ENCODE measurements at regions not wholly inside any gene's neighbourhood (a gene's known extent, or its start where the extent isn't known, plus 50 kb on each side); places are given as distances from the start of the nearest gene placed in this dataset.

DNA sequence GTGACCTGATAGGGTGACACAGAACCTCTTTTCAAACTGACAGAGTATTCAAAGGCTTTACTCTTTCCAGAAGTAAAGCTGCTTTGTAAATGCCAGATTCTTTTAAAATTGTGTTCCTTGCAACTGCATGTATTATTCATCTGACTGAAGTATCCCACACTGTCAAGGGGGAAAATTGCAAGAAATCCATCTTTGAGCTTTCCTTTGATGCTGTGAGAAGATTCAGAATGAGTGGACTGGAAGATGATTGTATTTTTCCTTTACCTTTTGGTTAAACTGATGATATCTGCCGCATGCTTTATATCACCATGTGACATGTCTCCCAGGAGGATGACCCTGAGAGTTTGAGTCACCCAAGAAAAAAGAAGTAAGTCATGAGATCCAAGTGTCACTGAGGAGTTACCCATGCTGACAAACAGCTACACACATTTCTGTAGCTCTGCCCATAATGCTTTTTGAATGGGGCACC is 250.8 kb upstream of the CBLB start:
- TF ChIP-seq, protein P1, sequence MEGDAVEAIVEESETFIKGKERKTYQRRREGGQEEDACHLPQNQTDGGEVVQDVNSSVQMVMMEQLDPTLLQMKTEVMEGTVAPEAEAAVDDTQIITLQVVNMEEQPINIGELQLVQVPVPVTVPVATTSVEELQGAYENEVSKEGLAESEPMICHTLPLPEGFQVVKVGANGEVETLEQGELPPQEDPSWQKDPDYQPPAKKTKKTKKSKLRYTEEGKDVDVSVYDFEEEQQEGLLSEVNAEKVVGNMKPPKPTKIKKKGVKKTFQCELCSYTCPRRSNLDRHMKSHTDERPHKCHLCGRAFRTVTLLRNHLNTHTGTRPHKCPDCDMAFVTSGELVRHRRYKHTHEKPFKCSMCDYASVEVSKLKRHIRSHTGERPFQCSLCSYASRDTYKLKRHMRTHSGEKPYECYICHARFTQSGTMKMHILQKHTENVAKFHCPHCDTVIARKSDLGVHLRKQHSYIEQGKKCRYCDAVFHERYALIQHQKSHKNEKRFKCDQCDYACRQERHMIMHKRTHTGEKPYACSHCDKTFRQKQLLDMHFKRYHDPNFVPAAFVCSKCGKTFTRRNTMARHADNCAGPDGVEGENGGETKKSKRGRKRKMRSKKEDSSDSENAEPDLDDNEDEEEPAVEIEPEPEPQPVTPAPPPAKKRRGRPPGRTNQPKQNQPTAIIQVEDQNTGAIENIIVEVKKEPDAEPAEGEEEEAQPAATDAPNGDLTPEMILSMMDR (IDR thresholded peaks at IDR 0.05) = no peak
- Mint-ChIP-seq H3K27ac (peak overlapping the region; percentile 33), H3K9me3 (no peaks in the 10 kb centered on the region), H3K4me1 (peaks cover 7% of the 10 kb centered on the region), H3K36me3 (ENCODE audit: low read depth) (no peaks in the 10 kb centered on the region), H3K4me3 (no peak overlapping the region), H3K27me3 (no peaks in the 10 kb centered on the region)
- intact Hi-C loops (cut with micrococcal nuclease) = no loop called here
- ChIA-PET CTCF (interaction anchor here (0.5 kb wide), 1 partner anchor 432 kb away, joined by 3 read pairs; no protein-coding TSS in a partner anchor), POLR2A (no interaction called here)
- peak; percentile 73 for ATAC-seq (ENCODE audit: low read depth)
- DNase-seq = no peak

DNA sequence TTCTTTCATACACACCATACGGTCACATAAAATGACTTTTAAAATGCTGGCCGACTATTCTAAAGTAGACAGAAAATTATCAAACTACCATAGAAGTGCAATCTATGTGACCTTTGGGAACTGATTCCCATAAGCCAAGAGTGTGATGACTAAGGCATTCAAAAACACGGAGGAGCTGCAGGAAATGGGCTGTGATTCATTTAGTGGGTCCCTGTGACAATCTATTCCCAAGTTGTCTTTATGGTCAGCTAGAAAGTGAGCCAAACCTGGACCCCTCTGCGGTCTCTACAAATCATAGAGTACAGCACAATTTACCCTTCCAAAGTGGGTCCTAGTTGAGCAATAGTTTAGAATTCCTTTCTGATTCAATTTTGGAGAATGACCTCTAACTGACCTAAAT is 251.5 kb upstream of the CBLB start:
- Mint-ChIP-seq H3K4me1 (peaks cover 7% of the 10 kb centered on the region), H3K36me3 (ENCODE audit: low read depth) (no peaks in the 10 kb centered on the region), H3K27me3 (no peaks in the 10 kb centered on the region), H3K9me3 (no peaks in the 10 kb centered on the region), H3K27ac (no peak overlapping the region), H3K4me3 (no peak overlapping the region)
- CTCF ChIA-PET = interaction anchor here (0.5 kb wide), 1 partner anchor 433 kb away, joined by 3 read pairs; no protein-coding TSS in a partner anchor
- TF ChIP-seq, protein P1 (IDR thresholded peaks at IDR 0.05) = no peak
- DNase-seq (no peak), ATAC-seq (ENCODE audit: low read depth) (no peak)
- POLR2A ChIA-PET = no interaction called here
- intact Hi-C loops (cut with micrococcal nuclease) = no loop called here

GRCh38 chr3:106121491-106122289 is 252.9 kb upstream of the CBLB start:
- no peak for ATAC-seq (ENCODE audit: low read depth)
- POLR2A ChIA-PET = interaction anchor here (0.6 kb wide), 1 partner anchor 315 kb away, joined by 4 read pairs; no protein-coding TSS in a partner anchor
- no peak for DNase-seq
- Mint-ChIP-seq H3K27me3 (no peaks in the 10 kb centered on the region), H3K27ac (no peak overlapping the region), H3K4me3 (no peak overlapping the region), H3K9me3 (no peaks in the 10 kb centered on the region), H3K4me1 (peaks cover 7% of the 10 kb centered on the region), H3K36me3 (ENCODE audit: low read depth) (no peaks in the 10 kb centered on the region)
- CTCF ChIA-PET = interaction anchor here (0.9 kb wide), 1 partner anchor 446 kb away, joined by 3 read pairs; no protein-coding TSS in a partner anchor
- TF ChIP-seq, protein P1 (IDR thresholded peaks at IDR 0.05) = no peak
- intact Hi-C loops (cut with micrococcal nuclease) = loop anchor here (2.0 kb wide), 1 partner anchor 435 kb away; no protein-coding TSS in a partner anchor

DNA sequence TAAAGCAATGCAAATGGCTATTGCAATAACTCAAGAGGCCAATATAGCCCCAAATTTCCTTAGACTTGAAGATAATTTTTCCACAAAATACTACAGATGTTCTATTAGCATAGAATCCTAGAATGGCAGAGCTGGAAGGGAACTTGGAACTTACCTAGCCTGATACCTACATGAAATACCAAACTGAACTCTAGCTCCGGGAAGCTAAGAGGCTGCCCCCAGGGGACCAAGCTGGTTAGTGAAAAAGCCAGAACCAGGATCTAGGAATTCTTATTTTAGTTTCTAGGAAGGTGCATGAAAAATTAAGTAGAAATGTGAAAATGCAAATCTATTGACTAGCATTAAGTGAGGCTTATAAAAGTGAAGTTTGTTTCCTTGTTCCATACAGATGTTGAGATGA is 256.0 kb upstream of the CBLB start:
- no peaks in the 10 kb centered on the region for H3K9me3 Mint-ChIP-seq
- TF ChIP-seq, protein P1 (IDR thresholded peaks at IDR 0.05) = no peak

GRCh38 chr3:106125321-106125720 is 256.5 kb upstream of the CBLB start:
- DNase-seq (no peak), ATAC-seq (ENCODE audit: low read depth) (no peak)
- intact Hi-C loops (cut with micrococcal nuclease) = no loop called here
- TF ChIP-seq, protein P1 (IDR thresholded peaks at IDR 0.05) = no peak
- no peaks in the 10 kb centered on the region for H3K4me1 Mint-ChIP-seq
- no peaks in the 10 kb centered on the region for H3K36me3 Mint-ChIP-seq (ENCODE audit: low read depth)
- no peak overlapping the region for H3K27ac Mint-ChIP-seq
- CTCF ChIA-PET = interaction anchor here (0.8 kb wide), 1 partner anchor 414 kb away, joined by 3 read pairs; no protein-coding TSS in a partner anchor
- POLR2A ChIA-PET = no interaction called here
- H3K9me3 Mint-ChIP-seq = no peaks in the 10 kb centered on the region
- H3K4me3 Mint-ChIP-seq = no peak overlapping the region
- H3K27me3 Mint-ChIP-seq = no peaks in the 10 kb centered on the region

More for the DNA sequence above, 256.0 kb upstream of the CBLB start:
- Mint-ChIP-seq H3K4me1 (peaks cover 2% of the 10 kb centered on the region), H3K4me3 (no peak overlapping the region), H3K27ac (no peak overlapping the region), H3K36me3 (ENCODE audit: low read depth) (no peaks in the 10 kb centered on the region), H3K27me3 (no peaks in the 10 kb centered on the region)
- DNase-seq = no peak
- no peak for ATAC-seq (ENCODE audit: low read depth)
- intact Hi-C loops (cut with micrococcal nuclease) = no loop called here
- CTCF ChIA-PET = no interaction called here
- POLR2A ChIA-PET = no interaction called here

All from activated B cell treated with CpG ODN at 0.5 μM for 24 hours (primary cell).